ENCODE measurements at regions not wholly inside any gene's neighbourhood (a gene's known extent, or its start where the extent isn't known, plus 50 kb on each side); places are given as distances from the start of the nearest gene placed in this dataset.

DNA sequence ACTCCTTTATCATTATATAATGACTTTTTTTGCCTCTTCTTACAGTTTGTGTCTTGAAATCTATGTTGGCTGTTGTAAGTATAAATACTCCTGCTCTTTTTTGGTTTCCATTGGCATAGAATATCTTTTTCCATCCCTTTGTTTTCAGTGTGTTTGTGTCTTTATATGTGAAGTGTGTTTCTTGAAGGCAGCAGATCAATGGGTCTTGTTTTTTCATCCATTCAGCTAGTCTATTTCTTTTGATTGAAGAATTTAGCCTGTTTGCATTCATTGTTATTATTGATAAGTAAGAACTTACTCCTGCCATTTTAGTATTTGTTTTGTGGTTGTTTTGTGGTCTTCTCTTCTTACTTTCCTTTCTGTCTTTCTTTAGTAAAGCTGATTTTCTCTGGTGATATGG lies 322.8 kb downstream of the PLA2G4A start:
- Mint-ChIP-seq H3K27me3 (no peaks in the 10 kb centered on the region), H3K36me3 (ENCODE audit: insufficient read depth) (no peaks in the 10 kb centered on the region), H3K27ac (no peak overlapping the region), H3K4me3 (ENCODE audit: low read depth) (no peak overlapping the region), H3K9me3 (ENCODE audit: low read depth) (peaks cover 34% of the 10 kb centered on the region), H3K4me1 (ENCODE audit: low read depth) (no peaks in the 10 kb centered on the region)
- DNase-seq (ENCODE audit: low spot score, unreplicated experiment) = no peak
- TF ChIP-seq, protein P1, sequence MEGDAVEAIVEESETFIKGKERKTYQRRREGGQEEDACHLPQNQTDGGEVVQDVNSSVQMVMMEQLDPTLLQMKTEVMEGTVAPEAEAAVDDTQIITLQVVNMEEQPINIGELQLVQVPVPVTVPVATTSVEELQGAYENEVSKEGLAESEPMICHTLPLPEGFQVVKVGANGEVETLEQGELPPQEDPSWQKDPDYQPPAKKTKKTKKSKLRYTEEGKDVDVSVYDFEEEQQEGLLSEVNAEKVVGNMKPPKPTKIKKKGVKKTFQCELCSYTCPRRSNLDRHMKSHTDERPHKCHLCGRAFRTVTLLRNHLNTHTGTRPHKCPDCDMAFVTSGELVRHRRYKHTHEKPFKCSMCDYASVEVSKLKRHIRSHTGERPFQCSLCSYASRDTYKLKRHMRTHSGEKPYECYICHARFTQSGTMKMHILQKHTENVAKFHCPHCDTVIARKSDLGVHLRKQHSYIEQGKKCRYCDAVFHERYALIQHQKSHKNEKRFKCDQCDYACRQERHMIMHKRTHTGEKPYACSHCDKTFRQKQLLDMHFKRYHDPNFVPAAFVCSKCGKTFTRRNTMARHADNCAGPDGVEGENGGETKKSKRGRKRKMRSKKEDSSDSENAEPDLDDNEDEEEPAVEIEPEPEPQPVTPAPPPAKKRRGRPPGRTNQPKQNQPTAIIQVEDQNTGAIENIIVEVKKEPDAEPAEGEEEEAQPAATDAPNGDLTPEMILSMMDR (IDR thresholded peaks at IDR 0.05; ENCODE audit: unreplicated experiment) = no peak

DNA sequence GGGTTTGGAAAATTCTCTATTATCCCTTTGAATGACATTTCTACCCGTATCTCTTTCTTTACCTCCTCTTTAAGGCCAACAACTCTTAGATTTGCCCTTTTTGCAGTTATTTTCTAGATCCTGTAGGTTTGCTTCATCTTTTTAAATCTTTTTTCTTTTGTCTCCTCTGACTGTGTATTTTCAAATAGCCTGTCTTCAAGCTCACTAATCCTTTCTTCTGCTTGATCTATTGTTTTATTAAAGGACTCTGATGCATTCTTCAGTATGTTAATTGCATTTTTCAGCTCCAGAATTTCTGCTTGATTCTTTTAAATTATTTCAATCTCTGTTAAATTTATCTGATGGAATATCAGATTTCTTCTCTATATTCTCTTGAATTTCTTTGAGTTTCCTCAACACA lies 324.3 kb downstream of the PLA2G4A start:
- Mint-ChIP-seq H3K36me3 (ENCODE audit: insufficient read depth) (no peaks in the 10 kb centered on the region), H3K4me3 (ENCODE audit: low read depth) (no peak overlapping the region), H3K9me3 (ENCODE audit: low read depth) (peaks cover 28% of the 10 kb centered on the region), H3K27ac (no peak overlapping the region), H3K27me3 (no peaks in the 10 kb centered on the region), H3K4me1 (ENCODE audit: low read depth) (no peaks in the 10 kb centered on the region)
- DNase-seq (ENCODE audit: low spot score, unreplicated experiment) = no peak
- TF ChIP-seq, protein P1 (IDR thresholded peaks at IDR 0.05; ENCODE audit: unreplicated experiment) = no peak

DNA sequence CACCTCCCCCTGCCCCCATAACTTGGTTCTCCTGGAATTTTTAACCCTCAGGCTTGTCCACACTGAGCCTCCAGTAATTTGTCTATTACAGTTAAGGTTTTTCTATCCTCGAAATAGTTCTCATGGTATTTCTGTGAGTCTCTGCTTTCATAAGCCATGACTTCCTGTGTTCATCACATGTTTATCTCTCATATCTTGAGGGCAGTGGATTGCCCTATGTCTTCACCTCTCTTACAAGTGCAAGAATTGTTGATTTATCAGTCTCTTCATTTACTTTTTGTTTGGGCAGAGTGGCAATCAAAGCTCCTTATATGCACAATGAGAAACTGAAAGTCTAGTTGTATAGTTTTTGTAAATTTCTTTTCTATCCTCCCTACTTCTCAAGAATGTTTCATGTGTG lies 328.4 kb downstream of the PLA2G4A start:
- TF ChIP-seq, protein P1 (IDR thresholded peaks at IDR 0.05; ENCODE audit: unreplicated experiment) = no peak
- no peaks in the 10 kb centered on the region for H3K27me3 Mint-ChIP-seq
- peaks cover 15% of the 10 kb centered on the region for H3K9me3 Mint-ChIP-seq (ENCODE audit: low read depth)
- H3K36me3 Mint-ChIP-seq (ENCODE audit: insufficient read depth) = no peaks in the 10 kb centered on the region
- H3K27ac Mint-ChIP-seq = no peak overlapping the region
- no peak overlapping the region for H3K4me3 Mint-ChIP-seq (ENCODE audit: low read depth)
- no peak for DNase-seq (ENCODE audit: low spot score, unreplicated experiment)
- peaks cover 1% of the 10 kb centered on the region for H3K4me1 Mint-ChIP-seq (ENCODE audit: low read depth)

DNA sequence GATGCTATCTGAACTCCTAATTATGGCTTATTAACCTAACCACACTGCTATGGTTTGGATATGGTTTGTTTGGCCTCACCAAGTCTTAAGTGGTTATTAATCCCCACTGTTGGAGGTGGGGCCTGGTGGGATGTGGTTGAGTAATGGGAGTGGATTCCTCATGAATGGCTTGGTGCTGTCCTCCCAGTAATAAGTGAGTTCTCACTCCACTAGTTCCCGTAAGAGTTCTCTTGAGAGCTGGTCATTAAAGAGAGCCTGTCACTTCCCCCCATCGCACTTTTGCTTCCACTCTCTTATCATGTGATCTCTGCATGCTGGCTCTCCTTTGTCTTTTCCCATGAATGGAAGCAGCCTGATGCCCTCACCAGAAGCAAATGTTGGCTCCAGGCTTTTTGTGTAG lies 328.8 kb downstream of the PLA2G4A start:
- Mint-ChIP-seq H3K4me1 (ENCODE audit: low read depth) (peaks cover 1% of the 10 kb centered on the region), H3K4me3 (ENCODE audit: low read depth) (no peak overlapping the region), H3K27ac (no peak overlapping the region), H3K36me3 (ENCODE audit: insufficient read depth) (no peaks in the 10 kb centered on the region), H3K27me3 (no peaks in the 10 kb centered on the region), H3K9me3 (ENCODE audit: low read depth) (peaks cover 12% of the 10 kb centered on the region)
- no peak for DNase-seq (ENCODE audit: low spot score, unreplicated experiment)
- TF ChIP-seq, protein P1 (IDR thresholded peaks at IDR 0.05; ENCODE audit: unreplicated experiment) = no peak

DNA sequence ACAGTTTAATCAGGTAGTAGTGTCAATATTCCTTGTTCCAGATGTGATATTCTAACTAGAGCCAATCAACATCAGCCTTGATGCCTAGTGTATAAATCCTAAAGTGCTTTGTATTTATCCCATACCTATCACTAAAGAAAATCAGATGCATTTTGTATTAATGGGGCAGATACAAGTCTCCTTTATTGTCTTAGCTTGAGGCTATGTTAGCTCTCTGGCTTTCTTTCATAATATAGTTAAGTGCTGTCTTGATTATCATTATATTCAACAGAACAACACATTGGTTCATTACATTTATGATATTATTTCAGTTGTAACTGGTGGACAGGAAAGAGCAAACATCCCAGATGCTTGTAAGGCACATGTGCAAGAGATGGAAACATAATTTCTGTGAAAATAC lies 338.8 kb downstream of the PLA2G4A start:
- H3K27me3 Mint-ChIP-seq = no peaks in the 10 kb centered on the region
- no peak overlapping the region for H3K27ac Mint-ChIP-seq
- DNase-seq (ENCODE audit: low spot score, unreplicated experiment) = no peak
- H3K4me3 Mint-ChIP-seq (ENCODE audit: low read depth) = no peak overlapping the region
- H3K4me1 Mint-ChIP-seq (ENCODE audit: low read depth) = no peaks in the 10 kb centered on the region
- TF ChIP-seq, protein P1 (IDR thresholded peaks at IDR 0.05; ENCODE audit: unreplicated experiment) = no peak
- peaks cover 21% of the 10 kb centered on the region for H3K9me3 Mint-ChIP-seq (ENCODE audit: low read depth)
- H3K36me3 Mint-ChIP-seq (ENCODE audit: insufficient read depth) = no peaks in the 10 kb centered on the region

Measured in progenitor cell of endocrine pancreas (in vitro differentiated cells).